HCT116 (cell line): ENCODE measurements at regions not wholly inside any gene's neighbourhood (a gene's known extent, or its start where the extent isn't known, plus 50 kb on each side); places are given as distances from the start of the nearest gene placed in this dataset.
"Not testable (repeated sequence)": the region's sequence is repeated elsewhere in the genome, so short reads cannot be mapped to it uniquely, and the experiment has no call there.

ENCODE experiments used
- ATAC-seq: fragments of 200-7000 bp; cut with Tn5 transposase; 2 replicates; pipeline ENCODE4 v1.9.1; 2020; ENCODE audit warnings: mild to moderate bottlenecking, moderate library complexity
- BruUV-seq: library from RNA; stranded (reverse); fragments of 400-500 nt; replicated peaks from 2 replicates; lab custom pipeline; 2021; lab: Mats Ljungman, UMichigan
- CTCF ChIA-PET: fragments of 300-600 bp; sonication (Branson Sonifier 250); formaldehyde crosslinking; loops from one replicate; lab custom pipeline; 2021; ENCODE audit warnings: antibody characterized with exemption; lab: Charles Lee
- POLR2A ChIA-PET: fragments of 300-600, 350-600 bp; sonication (Branson Sonifier 250); formaldehyde crosslinking; loops from one replicate; lab custom pipeline; 2021; ENCODE audit warnings: antibody characterized with exemption; lab: Charles Lee
- RAD21 ChIA-PET, 2 experiments: fragments of 300-600 bp; sonication (Branson Sonifier 250); formaldehyde crosslinking; loops; one replicate each; lab custom pipeline; 2023; ENCODE audit warnings: low total read pairs in 2 of 2; ENCODE audit not compliant: uncharacterized antibody in 2 of 2, unreplicated experiment in 2 of 2, low non-redundant PET in 1 of 2; lab: Charles Lee
- DNase-seq: peaks from one replicate; pipeline ENCODE4 v3.0.0-alpha.2; 2010; ENCODE audit warnings: low read depth, low spot score
- H2AFZ ChIP-seq: fragments of 200-600 bp; shearing (Covaris generic), sonication (generic); 2 replicates; pipeline ENCODE4 v1.6.1; 2017; ENCODE audit warnings: low read depth, mixed run types, mixed read lengths, antibody characterized with exemption, low read length; ENCODE audit not compliant: poor library complexity, severe bottlenecking
- H3K27ac ChIP-seq: 2 replicates; pipeline ENCODE4 v1.5.1; 2012; ENCODE audit warnings: low read depth, low read length
- H3K27me3 ChIP-seq: fragments of 200-600 bp; sonication (generic); 2 replicates; pipeline ENCODE4 v1.6.1; 2016; ENCODE audit warnings: mixed run types, low read length, mixed read lengths; ENCODE audit not compliant: insufficient read depth
- H3K36me3 ChIP-seq, 2 experiments: fragments of 200-500 bp in 1 of 2; fragments of 200-600 bp in 1 of 2; sonication (Bioruptor generic) in 1 of 2; sonication (generic) in 1 of 2; 2 replicates each; pipeline versions ENCODE4 v1.5.1 to v1.6.1; 2014 to 2016; ENCODE audit warnings: low read length in 2 of 2, inconsistent platforms in 1 of 2, mixed read lengths in 1 of 2, mixed run types in 1 of 2; ENCODE audit not compliant: insufficient read depth in 2 of 2, control insufficient read depth in 1 of 2
- H3K4me1 ChIP-seq, 2 experiments: fragments of 200-600 bp in 1 of 2; sonication (generic) in 1 of 2; 2 replicates each; pipeline versions ENCODE4 v1.5.1 to v1.6.1; 2012 to 2017; ENCODE audit warnings: low read length in 2 of 2, inconsistent platforms in 1 of 2, mild to moderate bottlenecking in 1 of 2, mixed read lengths in 1 of 2, mixed run types in 1 of 2, moderate library complexity in 1 of 2; ENCODE audit not compliant: insufficient read depth in 2 of 2, control insufficient read depth in 1 of 2
- H3K4me2 ChIP-seq: fragments of 200-600 bp; sonication (generic); 2 replicates; pipeline ENCODE4 v1.6.1; 2017; ENCODE audit warnings: mixed run types, low read length, mixed read lengths
- H3K4me3 ChIP-seq, 2 experiments: fragments of 200-600 bp in 1 of 2; sonication (generic) in 1 of 2; replicated peaks in 1 of 2; 2 replicates each; pipeline ENCODE4 v1.5.1; 2011 to 2016; ENCODE audit warnings: low read length in 2 of 2, control low read depth in 1 of 2, low read depth in 1 of 2, mild to moderate bottlenecking in 1 of 2, mixed read lengths in 1 of 2, mixed run types in 1 of 2
- H3K79me2 ChIP-seq: fragments of 200-600 bp; sonication (generic); 2 replicates; pipeline ENCODE4 v1.6.1; 2017; ENCODE audit warnings: mild to moderate bottlenecking, mixed run types, low read length, moderate library complexity, mixed read lengths; ENCODE audit not compliant: insufficient read depth
- H3K9ac ChIP-seq: fragments of 200-600 bp; sonication (generic); 2 replicates; pipeline ENCODE4 v1.6.1; 2016; ENCODE audit warnings: low read length, mixed read lengths
- H3K9me2 ChIP-seq: fragments of 200-600 bp; sonication (generic), shearing (Covaris generic); 2 replicates; pipeline ENCODE4 v1.6.1; 2017; ENCODE audit warnings: mixed run types, mild to moderate bottlenecking, moderate library complexity; ENCODE audit not compliant: insufficient read depth
- H3K9me3 ChIP-seq, 2 experiments: fragments of 200-500 bp in 1 of 2; fragments of 200-600 bp in 1 of 2; sonication (Bioruptor generic) in 1 of 2; sonication (generic) in 1 of 2; 2 replicates each; pipeline ENCODE4 v1.6.1; 2014 to 2017; ENCODE audit warnings: low read length in 2 of 2, mixed read lengths in 2 of 2, inconsistent platforms in 1 of 2, low read depth in 1 of 2, mild to moderate bottlenecking in 1 of 2, mixed run types in 1 of 2, moderate library complexity in 1 of 2; ENCODE audit not compliant: control insufficient read depth in 1 of 2, insufficient read depth in 1 of 2
- H4K20me1 ChIP-seq: fragments of 200-600 bp; sonication (generic), shearing (Covaris generic); 2 replicates; pipeline ENCODE4 v1.6.1; 2017; ENCODE audit warnings: mixed run types, mild to moderate bottlenecking, moderate library complexity; ENCODE audit not compliant: insufficient read depth
- ATF3 ChIP-seq: IDR thresholded peaks from 2 replicates; pipeline ENCODE4 v1.6.1; 2012
- MAX ChIP-seq: IDR thresholded peaks from 2 replicates; pipeline ENCODE4 v1.6.1; 2012
- POLR2A ChIP-seq: IDR thresholded peaks from 2 replicates; pipeline ENCODE4 v1.7.0; 2011; ENCODE audit warnings: borderline replicate concordance; ENCODE audit not compliant: insufficient read depth, insufficient read length; ENCODE audit errors: extremely low read depth
- RAD21 ChIP-seq: IDR thresholded peaks from 2 replicates; pipeline ENCODE4 v1.6.1; 2012; ENCODE audit warnings: low read depth, mild to moderate bottlenecking
- SIN3A ChIP-seq: IDR thresholded peaks from 2 replicates; pipeline ENCODE4 v1.6.1; 2012; ENCODE audit warnings: low read depth
- ZNF274 ChIP-seq: fragments of 200-500 bp; sonication (Bioruptor generic); IDR thresholded peaks from 2 replicates; pipeline ENCODE4 v1.6.1; 2014; ENCODE audit warnings: mild to moderate bottlenecking, low read depth, low read length, inconsistent platforms
- intact Hi-C: fragments of 100-400 bp; cut with micrococcal nuclease; formaldehyde crosslinking; loops from 2 replicates; pipeline ENCODE4 v1.10.0; 2022

GRCh38 chr5:38697013-38697412 is 140.6 kb upstream of the LIFR start:
- Histone ChIP-seq H3K27me3 (no peaks in the 10 kb centered on the region), H3K36me3 (no peaks in the 10 kb centered on the region), H3K79me2 (no peaks in the 10 kb centered on the region), H3K4me1 (no peaks in the 10 kb centered on the region), H3K27ac (no peak overlapping the region), H2AFZ (no peak overlapping the region), H3K4me3 (no peak overlapping the region), H4K20me1 (no peaks in the 10 kb centered on the region), H3K9me3 (no peaks in the 10 kb centered on the region), H3K9ac (no peak overlapping the region), H3K4me2 (no peak overlapping the region), H3K9me2 (no peaks in the 10 kb centered on the region)
- RAD21 ChIA-PET, result no interaction called here
- no peak for DNase-seq
- ATAC-seq, result no peak
- CTCF ChIA-PET, result no interaction called here
- intact Hi-C loops, result no loop called here
- POLR2A ChIA-PET, result no interaction called here
- BruUV-seq, result no TSS peak
- no peak for TF ChIP-seq SIN3A
- no peak for TF ChIP-seq ATF3
- TF ChIP-seq POLR2A, result no peak
- TF ChIP-seq ZNF274, result no peak
- TF ChIP-seq MAX, result no peak
- TF ChIP-seq RAD21, result no peak
- TF ChIP-seq, all 23 proteins: peak for 0

GRCh38 chr5:38705529-38705928 is 140.3 kb upstream of the OSMR start:
- H4K20me1 ChIP-seq, H2AFZ ChIP-seq, CTCF ChIA-PET, DNase-seq, H3K9me2 ChIP-seq, H3K4me3 ChIP-seq, H3K79me2 ChIP-seq, ATAC-seq, POLR2A ChIA-PET, RAD21 ChIA-PET, H3K4me2 ChIP-seq, intact Hi-C loops, H3K27me3 ChIP-seq, H3K36me3 ChIP-seq, H3K27ac ChIP-seq, BruUV-seq, H3K4me1 ChIP-seq, H3K9me3 ChIP-seq, H3K9ac ChIP-seq: not testable (repeated sequence)
